ENCODE measurements at regions not wholly inside any gene's neighbourhood (a gene's known extent, or its start where the extent isn't known, plus 50 kb on each side); places are given as distances from the start of the nearest gene placed in this dataset.

DNA sequence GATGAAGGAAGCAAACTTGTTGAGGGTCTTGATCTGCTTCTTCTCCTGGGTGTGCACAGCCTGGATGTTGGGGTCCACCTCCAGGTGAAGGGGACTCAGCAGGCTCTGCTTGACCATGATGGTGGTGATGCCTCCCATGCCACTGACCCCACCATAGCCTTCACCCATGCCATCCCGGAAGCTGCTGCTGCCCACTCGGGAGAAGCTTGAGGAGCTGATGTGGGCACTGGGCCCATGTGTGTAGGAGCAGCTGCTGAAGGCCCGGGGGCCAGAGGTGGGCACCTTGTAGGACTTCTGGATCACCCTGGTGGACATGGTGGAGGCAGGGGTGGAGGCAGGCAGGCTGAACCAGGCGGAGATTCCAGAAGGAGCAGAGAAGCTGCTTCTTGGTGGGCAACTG lies 432.7 kb upstream of the DIPK2B start (continued):
- TF ChIP-seq GATAD2B (IDR thresholded peaks at IDR 0.05; ENCODE audit: borderline replicate concordance), result no peak
- TF ChIP-seq GATA2 (CRISPR knock-in tag; IDR thresholded peaks at IDR 0.05), result no peak
- no peak for TF ChIP-seq HMG20B (CRISPR knock-in tag; IDR thresholded peaks at IDR 0.05)
- TF ChIP-seq, protein P1, sequence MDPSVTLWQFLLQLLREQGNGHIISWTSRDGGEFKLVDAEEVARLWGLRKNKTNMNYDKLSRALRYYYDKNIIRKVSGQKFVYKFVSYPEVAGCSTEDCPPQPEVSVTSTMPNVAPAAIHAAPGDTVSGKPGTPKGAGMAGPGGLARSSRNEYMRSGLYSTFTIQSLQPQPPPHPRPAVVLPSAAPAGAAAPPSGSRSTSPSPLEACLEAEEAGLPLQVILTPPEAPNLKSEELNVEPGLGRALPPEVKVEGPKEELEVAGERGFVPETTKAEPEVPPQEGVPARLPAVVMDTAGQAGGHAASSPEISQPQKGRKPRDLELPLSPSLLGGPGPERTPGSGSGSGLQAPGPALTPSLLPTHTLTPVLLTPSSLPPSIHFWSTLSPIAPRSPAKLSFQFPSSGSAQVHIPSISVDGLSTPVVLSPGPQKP (CRISPR knock-in tag; IDR thresholded peaks at IDR 0.05), result no peak
- TF ChIP-seq ZBED1 (IDR thresholded peaks at IDR 0.05), result no peak
- TF ChIP-seq CAMTA2 (CRISPR knock-in tag; conservative IDR thresholded peaks at IDR 0.05), result no peak
- no peak for TF ChIP-seq CREB1 (IDR thresholded peaks at IDR 0.05)
- no peak for TF ChIP-seq CREB1 (CRISPR knock-in tag; IDR thresholded peaks at IDR 0.05)
- TF ChIP-seq PTTG1 (tag; IDR thresholded peaks at IDR 0.05; ENCODE audit: low read depth), result no peak
- TF ChIP-seq, protein P2, sequence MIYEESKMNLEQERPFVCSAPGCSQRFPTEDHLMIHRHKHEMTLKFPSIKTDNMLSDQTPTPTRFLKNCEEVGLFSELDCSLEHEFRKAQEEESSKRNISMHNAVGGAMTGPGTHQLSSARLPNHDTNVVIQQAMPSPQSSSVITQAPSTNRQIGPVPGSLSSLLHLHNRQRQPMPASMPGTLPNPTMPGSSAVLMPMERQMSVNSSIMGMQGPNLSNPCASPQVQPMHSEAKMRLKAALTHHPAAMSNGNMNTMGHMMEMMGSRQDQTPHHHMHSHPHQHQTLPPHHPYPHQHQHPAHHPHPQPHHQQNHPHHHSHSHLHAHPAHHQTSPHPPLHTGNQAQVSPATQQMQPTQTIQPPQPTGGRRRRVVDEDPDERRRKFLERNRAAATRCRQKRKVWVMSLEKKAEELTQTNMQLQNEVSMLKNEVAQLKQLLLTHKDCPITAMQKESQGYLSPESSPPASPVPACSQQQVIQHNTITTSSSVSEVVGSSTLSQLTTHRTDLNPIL (CRISPR knock-in tag; IDR thresholded peaks at IDR 0.05), result no peak

DNA sequence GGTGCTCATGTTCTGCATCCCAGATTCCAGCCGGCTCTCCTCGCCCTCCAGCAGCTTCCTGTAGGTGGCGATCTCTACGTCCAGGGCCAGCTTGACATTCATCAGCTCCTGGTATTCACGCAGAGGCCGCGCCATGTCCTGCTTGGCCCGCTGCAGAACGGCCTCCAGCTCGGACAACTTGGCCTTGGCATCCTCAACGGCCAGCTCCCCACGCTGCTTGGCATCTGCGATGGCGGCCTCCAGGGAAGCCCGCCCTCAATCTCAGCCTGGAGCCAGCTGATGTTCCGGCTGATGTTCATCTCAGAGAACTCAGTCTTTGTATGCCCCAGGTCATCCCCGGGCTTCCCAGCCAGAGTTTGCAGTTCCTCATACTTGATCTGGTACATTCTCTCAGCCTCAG lies 431.8 kb upstream of the DIPK2B start:
- FAIRE-seq (no peak), DNase-seq (ENCODE audit: extremely low read depth in 1 of 4, low spot score in 3 of 4) (peak in 1 of 4 experiments; percentile 1), ATAC-seq (no peak)
- H3K27ac ChIP-seq (ENCODE audit: extremely low read depth, low read depth, low read length), result no peak overlapping the region
- no peaks in the 10 kb centered on the region for H3K9me1 ChIP-seq (ENCODE audit: control insufficient read depth, insufficient read depth, low read length)
- no peak overlapping the region for H2AFZ ChIP-seq (ENCODE audit: low read depth, low read length)
- WGBS (ENCODE audit: insufficient coverage, low coverage, missing lambda C conversion rate), result 3% methylated on average over 7 of the region's 17 CpGs
- no peak overlapping the region for H3K9ac ChIP-seq (ENCODE audit: insufficient read depth in 1 of 2, low read depth in 2 of 2, low read length in 2 of 2)
- in situ Hi-C loops (cut with MboI), result no loop called here
- intact Hi-C loops (cut with micrococcal nuclease), result no loop called here
- H3K27me3 ChIP-seq (ENCODE audit: control insufficient read depth in 2 of 2, insufficient read depth in 2 of 2, low read length in 2 of 2), result no peaks in the 10 kb centered on the region
- BruUV-seq (replicated peaks), result no TSS peak
- H3K4me3 ChIP-seq, result no peak overlapping the region
- CTCF ChIA-PET (ENCODE audit: low intra/inter-chr PET ratio), result no interaction called here
- no peaks in the 10 kb centered on the region for H3K4me1 ChIP-seq (replicated peaks in 1 of 2; ENCODE audit: control insufficient read depth in 2 of 2, insufficient read depth in 2 of 2, low read length in 2 of 2)
- no peak overlapping the region for H3K4me2 ChIP-seq (ENCODE audit: insufficient read depth, low read length)
- H3K79me2 ChIP-seq (ENCODE audit: control insufficient read depth, insufficient read depth, low read length), result no peaks in the 10 kb centered on the region
- no peaks in the 10 kb centered on the region for H3K36me3 ChIP-seq (ENCODE audit: control insufficient read depth, insufficient read depth, low read length)
- H3K9me3 ChIP-seq (replicated peaks; ENCODE audit: control insufficient read depth, insufficient read depth, low read depth, low read length), result no peaks in the 10 kb centered on the region
- no peaks in the 10 kb centered on the region for H4K20me1 ChIP-seq (replicated peaks; ENCODE audit: control insufficient read depth, insufficient read depth, low read length)
- POLR2A ChIA-PET, result no interaction called here
- TF ChIP-seq, protein P3, sequence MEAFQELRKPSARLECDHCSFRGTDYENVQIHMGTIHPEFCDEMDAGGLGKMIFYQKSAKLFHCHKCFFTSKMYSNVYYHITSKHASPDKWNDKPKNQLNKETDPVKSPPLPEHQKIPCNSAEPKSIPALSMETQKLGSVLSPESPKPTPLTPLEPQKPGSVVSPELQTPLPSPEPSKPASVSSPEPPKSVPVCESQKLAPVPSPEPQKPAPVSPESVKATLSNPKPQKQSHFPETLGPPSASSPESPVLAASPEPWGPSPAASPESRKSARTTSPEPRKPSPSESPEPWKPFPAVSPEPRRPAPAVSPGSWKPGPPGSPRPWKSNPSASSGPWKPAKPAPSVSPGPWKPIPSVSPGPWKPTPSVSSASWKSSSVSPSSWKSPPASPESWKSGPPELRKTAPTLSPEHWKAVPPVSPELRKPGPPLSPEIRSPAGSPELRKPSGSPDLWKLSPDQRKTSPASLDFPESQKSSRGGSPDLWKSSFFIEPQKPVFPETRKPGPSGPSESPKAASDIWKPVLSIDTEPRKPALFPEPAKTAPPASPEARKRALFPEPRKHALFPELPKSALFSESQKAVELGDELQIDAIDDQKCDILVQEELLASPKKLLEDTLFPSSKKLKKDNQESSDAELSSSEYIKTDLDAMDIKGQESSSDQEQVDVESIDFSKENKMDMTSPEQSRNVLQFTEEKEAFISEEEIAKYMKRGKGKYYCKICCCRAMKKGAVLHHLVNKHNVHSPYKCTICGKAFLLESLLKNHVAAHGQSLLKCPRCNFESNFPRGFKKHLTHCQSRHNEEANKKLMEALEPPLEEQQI (IDR thresholded peaks at IDR 0.05), result no peak
- TF ChIP-seq, protein P4, sequence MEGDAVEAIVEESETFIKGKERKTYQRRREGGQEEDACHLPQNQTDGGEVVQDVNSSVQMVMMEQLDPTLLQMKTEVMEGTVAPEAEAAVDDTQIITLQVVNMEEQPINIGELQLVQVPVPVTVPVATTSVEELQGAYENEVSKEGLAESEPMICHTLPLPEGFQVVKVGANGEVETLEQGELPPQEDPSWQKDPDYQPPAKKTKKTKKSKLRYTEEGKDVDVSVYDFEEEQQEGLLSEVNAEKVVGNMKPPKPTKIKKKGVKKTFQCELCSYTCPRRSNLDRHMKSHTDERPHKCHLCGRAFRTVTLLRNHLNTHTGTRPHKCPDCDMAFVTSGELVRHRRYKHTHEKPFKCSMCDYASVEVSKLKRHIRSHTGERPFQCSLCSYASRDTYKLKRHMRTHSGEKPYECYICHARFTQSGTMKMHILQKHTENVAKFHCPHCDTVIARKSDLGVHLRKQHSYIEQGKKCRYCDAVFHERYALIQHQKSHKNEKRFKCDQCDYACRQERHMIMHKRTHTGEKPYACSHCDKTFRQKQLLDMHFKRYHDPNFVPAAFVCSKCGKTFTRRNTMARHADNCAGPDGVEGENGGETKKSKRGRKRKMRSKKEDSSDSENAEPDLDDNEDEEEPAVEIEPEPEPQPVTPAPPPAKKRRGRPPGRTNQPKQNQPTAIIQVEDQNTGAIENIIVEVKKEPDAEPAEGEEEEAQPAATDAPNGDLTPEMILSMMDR (IDR thresholded peaks at IDR 0.05 in 2 of 3, conservative IDR thresholded peaks at IDR 0.05 in 1 of 3; ENCODE audit: insufficient read depth in 2 of 3, low read depth in 1 of 3, low read length in 3 of 3), result 0 out of 6 replicates have a peak, but pooled peaks of 2 of the 3 experiments have one; percentile 4 to 8
